CD4-positive, alpha-beta T cell (primary cell): ENCODE measurements at regions not wholly inside any gene's neighbourhood (a gene's known extent, or its start where the extent isn't known, plus 50 kb on each side); places are given as distances from the start of the nearest gene placed in this dataset.
"Not testable (repeated sequence)": the region's sequence is repeated elsewhere in the genome, so short reads cannot be mapped to it uniquely, and the experiment has no call there.

Source experiments
- ATAC-seq: fragments of 200-7000 bp; cut with Tn5 transposase; one replicate; pipeline ENCODE4 v1.10.0; 2022; ENCODE audit warnings: mild to moderate bottlenecking; ENCODE audit not compliant: poor library complexity
- CTCF ChIA-PET: fragments of 350-600 bp; sonication (Branson Sonifier 250); formaldehyde crosslinking; loops from one replicate; lab custom pipeline; 2021; ENCODE audit warnings: antibody characterized with exemption, inconsistent platforms; lab: Charles Lee
- POLR2A ChIA-PET: fragments of 350-600 bp; sonication (Branson Sonifier 250); formaldehyde crosslinking; loops from one replicate; lab custom pipeline; 2021; ENCODE audit warnings: antibody characterized with exemption, inconsistent platforms; lab: Charles Lee
- DNase-seq, 14 experiments: peaks; one replicate each; pipeline ENCODE4 v3.0.0-alpha.2; 2013 to 2020; ENCODE audit warnings: mixed read lengths in 2 of 14
- H3K27ac ChIP-seq, 2 donors: one replicate each; pipeline versions ENCODE4 v1.5.1 to v1.7.0; 2013; ENCODE audit warnings: low read length in 2 of 2, low read depth in 1 of 2, mild to moderate bottlenecking in 1 of 2
- H3K27me3 ChIP-seq, 2 experiments: 1 replicate in 1 of 2; 2 replicates in 1 of 2; pipeline versions ENCODE4 v1.6.1 to v1.7.0; 2013; ENCODE audit warnings: low read length in 2 of 2, control low read depth in 1 of 2, mild to moderate bottlenecking in 1 of 2, moderate library complexity in 1 of 2; ENCODE audit not compliant: insufficient read depth in 2 of 2, control insufficient read depth in 1 of 2
- H3K36me3 ChIP-seq: one replicate; pipeline ENCODE4 v1.6.1; 2013; ENCODE audit warnings: low read length, control low read depth; ENCODE audit not compliant: insufficient read depth
- H3K4me1 ChIP-seq: one replicate; pipeline ENCODE4 v1.6.1; 2013; ENCODE audit warnings: low read length, control low read depth; ENCODE audit not compliant: insufficient read depth
- H3K4me3 ChIP-seq: one replicate; pipeline ENCODE4 v1.5.1; 2013; ENCODE audit warnings: mild to moderate bottlenecking, low read length, moderate library complexity
- H3K9me3 ChIP-seq, 2 experiments: 1 replicate in 1 of 2; 2 replicates in 1 of 2; pipeline versions ENCODE4 v1.6.1 to v1.7.0; 2013; ENCODE audit warnings: low read length in 2 of 2, mild to moderate bottlenecking in 2 of 2, control low read depth in 1 of 2, moderate library complexity in 1 of 2; ENCODE audit not compliant: control insufficient read depth in 1 of 2, insufficient read depth in 1 of 2
- H3K27ac Mint-ChIP-seq: one replicate; pipeline ENCODE4 v1.8.0; 2020; ENCODE audit warnings: mixed read lengths
- H3K27me3 Mint-ChIP-seq: one replicate; pipeline ENCODE4 v1.8.0; 2021; ENCODE audit warnings: mixed read lengths
- H3K36me3 Mint-ChIP-seq: one replicate; pipeline ENCODE4 v1.8.0; 2021; ENCODE audit warnings: low read depth, mixed read lengths
- H3K4me1 Mint-ChIP-seq: one replicate; pipeline ENCODE4 v1.8.0; 2021; ENCODE audit warnings: low read depth, mixed read lengths
- H3K4me3 Mint-ChIP-seq: one replicate; pipeline ENCODE4 v1.8.0; 2020; ENCODE audit warnings: mild to moderate bottlenecking, mixed read lengths
- H3K9me3 Mint-ChIP-seq: one replicate; pipeline ENCODE4 v1.8.0; 2020; ENCODE audit warnings: mixed read lengths
- CTCF ChIP-seq: fragments of 200-600 bp; IDR thresholded peaks from one replicate; pipeline ENCODE4 v1.8.0; 2022; ENCODE audit warnings: antibody characterized with exemption, mild to moderate bottlenecking
- intact Hi-C, 2 experiments: fragments of 100-400 bp; cut with DNase I in 1 of 2; cut with micrococcal nuclease in 1 of 2; formaldehyde crosslinking; loops; one replicate each; pipeline versions ENCODE4 v1.15.1 to v1.9.0; 2023 to 2025; cut with DNase I, micrococcal nuclease

- ChIA-PET POLR2A (no interaction called here), CTCF (no interaction called here)
- Mint-ChIP-seq H3K4me1 (no peaks in the 10 kb centered on the region), H3K4me3 (no peak overlapping the region), H3K27ac (no peak overlapping the region), H3K36me3 (no peaks in the 10 kb centered on the region), H3K27me3 (no peaks in the 10 kb centered on the region), H3K9me3 (no peaks in the 10 kb centered on the region)
- intact Hi-C loops: no loop called here
- no peak for TF ChIP-seq CTCF
- no peaks in the 10 kb centered on the region for H3K27me3 ChIP-seq
- H3K4me3 ChIP-seq: no peak overlapping the region
- no peak for DNase-seq
- no peak for ATAC-seq
- H3K36me3 ChIP-seq: no peaks in the 10 kb centered on the region
- no peak overlapping the region for H3K27ac ChIP-seq
- H3K9me3 ChIP-seq: no peaks in the 10 kb centered on the region
- H3K4me1 ChIP-seq: no peaks in the 10 kb centered on the region
These were observed 107.8 kb upstream of the FOLH1 start for GRCh38 chr11:49316180-49316579.

GRCh38 chr11:49303080-49303479 is 94.7 kb upstream of the FOLH1 start:
- Mint-ChIP-seq H3K4me1 (no peaks in the 10 kb centered on the region), H3K4me3 (no peak overlapping the region), H3K27me3 (no peaks in the 10 kb centered on the region), H3K27ac (no peak overlapping the region), H3K36me3 (no peaks in the 10 kb centered on the region), H3K9me3 (no peaks in the 10 kb centered on the region)
- no peaks in the 10 kb centered on the region for H3K36me3 ChIP-seq
- no peak for TF ChIP-seq CTCF
- no peaks in the 10 kb centered on the region for H3K4me1 ChIP-seq
- intact Hi-C loops: no loop called here
- no peaks in the 10 kb centered on the region for H3K27me3 ChIP-seq
- CTCF ChIA-PET: no interaction called here
- DNase-seq (no peak), ATAC-seq (no peak)
- POLR2A ChIA-PET: no interaction called here
- H3K4me3 ChIP-seq: no peak overlapping the region
- no peaks in the 10 kb centered on the region for H3K9me3 ChIP-seq
- no peak overlapping the region for H3K27ac ChIP-seq

- ATAC-seq: no peak
- Mint-ChIP-seq H3K27ac (no peak overlapping the region), H3K9me3 (no peaks in the 10 kb centered on the region), H3K4me1 (no peaks in the 10 kb centered on the region), H3K4me3 (no peak overlapping the region), H3K36me3 (no peaks in the 10 kb centered on the region), H3K27me3 (no peaks in the 10 kb centered on the region)
- CTCF ChIA-PET: interaction anchor here (0.5 to 0.7 kb wide), 2 partner anchors 15 to 456 kb away, joined by 3 to 6 read pairs; no protein-coding TSS in a partner anchor
- DNase-seq: no peak
- H3K4me1 ChIP-seq: no peaks in the 10 kb centered on the region
- TF ChIP-seq CTCF: no peak
- H3K9me3 ChIP-seq: no peaks in the 10 kb centered on the region
- intact Hi-C loops: no loop called here
- no peak overlapping the region for H3K27ac ChIP-seq
- POLR2A ChIA-PET: no interaction called here
- no peaks in the 10 kb centered on the region for H3K36me3 ChIP-seq
- H3K27me3 ChIP-seq: no peaks in the 10 kb centered on the region
- H3K4me3 ChIP-seq: no peak overlapping the region
These were observed 94.0 kb upstream of the FOLH1 start for GRCh38 chr11:49302360-49302759.

GRCh38 chr11:49298017-49298416 is 89.6 kb upstream of the FOLH1 start:
- intact Hi-C loops, CTCF ChIA-PET, H3K9me3 ChIP-seq, H3K4me1 Mint-ChIP-seq, H3K9me3 Mint-ChIP-seq, H3K27me3 ChIP-seq, DNase-seq, H3K36me3 ChIP-seq, H3K27ac ChIP-seq, H3K4me1 ChIP-seq, H3K36me3 Mint-ChIP-seq, H3K27me3 Mint-ChIP-seq, H3K4me3 Mint-ChIP-seq, ATAC-seq, POLR2A ChIA-PET, H3K27ac Mint-ChIP-seq, H3K4me3 ChIP-seq: not testable (repeated sequence)

- H3K9me3 Mint-ChIP-seq, H3K36me3 ChIP-seq, H3K27me3 Mint-ChIP-seq, intact Hi-C loops, H3K4me3 ChIP-seq, H3K4me3 Mint-ChIP-seq, H3K9me3 ChIP-seq, H3K4me1 ChIP-seq, H3K36me3 Mint-ChIP-seq, H3K4me1 Mint-ChIP-seq, H3K27me3 ChIP-seq, ATAC-seq, CTCF ChIA-PET, H3K27ac Mint-ChIP-seq, DNase-seq, H3K27ac ChIP-seq, POLR2A ChIA-PET: not testable (repeated sequence)
These were observed 75.5 kb upstream of the FOLH1 start for GRCh38 chr11:49283911-49284310.
